Suprapubic skin (tissue), 4 donors: ENCODE measurements at regions not wholly inside any gene's neighbourhood (a gene's known extent, or its start where the extent isn't known, plus 50 kb on each side); places are given as distances from the start of the nearest gene placed in this dataset.

ENCODE experiments used
- EP300 ChIP-seq: sonication (generic); formaldehyde crosslinking; IDR thresholded peaks from one replicate; pipeline ENCODE4 v1.6.1; 2017; ENCODE audit warnings: antibody characterized with exemption
- POLR2A ChIP-seq, 2 donors: fragments of 450-650 bp; IDR thresholded peaks; one replicate each; pipeline ENCODE4 v1.6.1; 2017; ENCODE audit warnings: antibody characterized with exemption in 2 of 2, mild to moderate bottlenecking in 2 of 2, moderate library complexity in 2 of 2
- POLR2AphosphoS5 ChIP-seq, 3 donors: sonication (generic); formaldehyde crosslinking; IDR thresholded peaks; one replicate each; pipeline ENCODE4 v1.6.1; 2017; ENCODE audit warnings: antibody characterized with exemption in 3 of 3
- TF ChIP-seq, protein P1 (sequence below), 2 donors: fragments of 200-600 bp in 1 of 2; fragments of 450-650 bp in 1 of 2; sonication (generic) in 1 of 2; IDR thresholded peaks; one replicate each; pipeline ENCODE4 v1.5.1; 2016 to 2019; ENCODE audit warnings: antibody characterized with exemption in 2 of 2, mild to moderate bottlenecking in 1 of 2, moderate library complexity in 1 of 2

DNA sequence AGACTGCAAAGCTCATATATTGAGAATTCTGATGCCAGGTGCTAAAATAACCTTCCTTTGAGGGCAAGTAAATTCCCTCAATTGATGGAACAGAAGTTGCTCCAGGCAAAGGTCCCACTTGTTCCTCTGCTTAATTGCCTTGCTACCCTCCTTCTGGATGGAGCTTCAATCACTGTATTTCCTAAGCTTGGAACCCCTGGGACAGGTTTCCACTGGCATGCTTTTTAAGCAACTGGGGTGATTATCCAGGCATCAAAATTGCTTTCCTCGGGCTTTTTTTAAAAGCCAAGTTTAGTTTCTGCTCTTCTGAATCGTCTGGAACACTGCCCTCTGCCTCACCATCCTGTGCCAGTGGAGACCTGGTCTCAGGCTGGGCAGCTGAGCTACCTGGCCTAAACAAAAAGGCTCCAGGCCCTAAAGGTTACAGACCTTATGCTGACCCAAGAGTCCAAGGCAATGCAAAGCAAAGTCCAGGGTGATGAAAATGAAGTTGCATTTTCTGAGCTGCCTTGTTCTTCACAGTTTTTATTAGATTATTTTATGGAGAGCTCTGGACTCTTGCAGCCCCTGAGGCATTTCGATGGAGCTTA is 167.9 kb upstream of the CD180 start:
- TF ChIP-seq POLR2AphosphoS5 (IDR thresholded peaks at IDR 0.05) (no peak), POLR2A (IDR thresholded peaks at IDR 0.05) (no peak), EP300 (no peak)
- TF ChIP-seq, protein P1, sequence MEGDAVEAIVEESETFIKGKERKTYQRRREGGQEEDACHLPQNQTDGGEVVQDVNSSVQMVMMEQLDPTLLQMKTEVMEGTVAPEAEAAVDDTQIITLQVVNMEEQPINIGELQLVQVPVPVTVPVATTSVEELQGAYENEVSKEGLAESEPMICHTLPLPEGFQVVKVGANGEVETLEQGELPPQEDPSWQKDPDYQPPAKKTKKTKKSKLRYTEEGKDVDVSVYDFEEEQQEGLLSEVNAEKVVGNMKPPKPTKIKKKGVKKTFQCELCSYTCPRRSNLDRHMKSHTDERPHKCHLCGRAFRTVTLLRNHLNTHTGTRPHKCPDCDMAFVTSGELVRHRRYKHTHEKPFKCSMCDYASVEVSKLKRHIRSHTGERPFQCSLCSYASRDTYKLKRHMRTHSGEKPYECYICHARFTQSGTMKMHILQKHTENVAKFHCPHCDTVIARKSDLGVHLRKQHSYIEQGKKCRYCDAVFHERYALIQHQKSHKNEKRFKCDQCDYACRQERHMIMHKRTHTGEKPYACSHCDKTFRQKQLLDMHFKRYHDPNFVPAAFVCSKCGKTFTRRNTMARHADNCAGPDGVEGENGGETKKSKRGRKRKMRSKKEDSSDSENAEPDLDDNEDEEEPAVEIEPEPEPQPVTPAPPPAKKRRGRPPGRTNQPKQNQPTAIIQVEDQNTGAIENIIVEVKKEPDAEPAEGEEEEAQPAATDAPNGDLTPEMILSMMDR (IDR thresholded peaks at IDR 0.05) = no peak
